Endodermal cell (in vitro differentiated cells): ENCODE measurements at regions not wholly inside any gene's neighbourhood (a gene's known extent, or its start where the extent isn't known, plus 50 kb on each side); places are given as distances from the start of the nearest gene placed in this dataset.

Source experiments
- DNase-seq: peaks from one replicate; pipeline ENCODE4 v3.0.0-alpha.2; 2017
- H3K27ac ChIP-seq: 2 replicates; pipeline ENCODE4 v1.5.1; 2013; ENCODE audit warnings: mild to moderate bottlenecking, low read depth, low read length, moderate library complexity
- H3K27me3 ChIP-seq: 2 replicates; pipeline ENCODE4 v1.6.1; 2013; ENCODE audit warnings: mild to moderate bottlenecking, low read length, moderate library complexity; ENCODE audit not compliant: insufficient read depth, control insufficient read depth, poor library complexity, severe bottlenecking
- H3K36me3 ChIP-seq: 2 replicates; pipeline ENCODE4 v1.7.0; 2013; ENCODE audit warnings: mild to moderate bottlenecking, low read length, moderate library complexity; ENCODE audit not compliant: control insufficient read depth, insufficient read depth
- H3K4me1 ChIP-seq: one replicate; pipeline ENCODE4 v1.7.0; 2013; ENCODE audit warnings: low read length; ENCODE audit not compliant: control insufficient read depth, insufficient read depth
- H3K4me3 ChIP-seq: 2 replicates; pipeline ENCODE4 v1.5.1; 2013; ENCODE audit warnings: mild to moderate bottlenecking, low read length, moderate library complexity
- H3K9ac ChIP-seq: 2 replicates; pipeline ENCODE4 v1.6.1; 2013; ENCODE audit warnings: mild to moderate bottlenecking, low read length, moderate library complexity; ENCODE audit not compliant: poor library complexity, severe bottlenecking; ENCODE audit errors: extremely low read depth
- H3K9me3 ChIP-seq: 2 replicates; pipeline ENCODE4 v1.6.1; 2013; ENCODE audit warnings: mild to moderate bottlenecking, low read length, moderate library complexity; ENCODE audit not compliant: control insufficient read depth
- H3K27ac Mint-ChIP-seq: 2 replicates; pipeline ENCODE4 v1.8.0; 2020; ENCODE audit warnings: mixed read lengths
- H3K27me3 Mint-ChIP-seq: 2 replicates; pipeline ENCODE4 v1.8.0; 2021; ENCODE audit warnings: mild to moderate bottlenecking, mixed read lengths; ENCODE audit not compliant: insufficient read depth
- H3K36me3 Mint-ChIP-seq: 2 replicates; pipeline ENCODE4 v1.8.0; 2020; ENCODE audit warnings: low read depth, mixed read lengths
- H3K4me1 Mint-ChIP-seq: 2 replicates; pipeline ENCODE4 v1.8.0; 2020; ENCODE audit warnings: mixed read lengths
- H3K4me3 Mint-ChIP-seq: 2 replicates; pipeline ENCODE4 v1.8.0; 2020; ENCODE audit warnings: mild to moderate bottlenecking, moderate library complexity, mixed read lengths
- H3K9me3 Mint-ChIP-seq: 2 replicates; pipeline ENCODE4 v1.8.0; 2020; ENCODE audit warnings: mild to moderate bottlenecking, mixed read lengths
- CTCF ChIP-seq: fragments of 200-600 bp; sonication (generic); conservative IDR thresholded peaks from 2 replicates; pipeline ENCODE4 v1.5.0; 2021; ENCODE audit warnings: antibody characterized with exemption, mild to moderate bottlenecking
- WGBS, 2 experiments: methylation state at CpG; one replicate each; pipeline versions ENCODE4 v1.1.5 to v1.1.7; 2013; ENCODE audit warnings: missing lambda C conversion rate in 2 of 2, mixed read lengths in 1 of 2; ENCODE audit not compliant: insufficient coverage in 1 of 2, insufficient read length in 1 of 2; 5-methylcytosine and 5-hydroxymethylcytosine counted together

DNA sequence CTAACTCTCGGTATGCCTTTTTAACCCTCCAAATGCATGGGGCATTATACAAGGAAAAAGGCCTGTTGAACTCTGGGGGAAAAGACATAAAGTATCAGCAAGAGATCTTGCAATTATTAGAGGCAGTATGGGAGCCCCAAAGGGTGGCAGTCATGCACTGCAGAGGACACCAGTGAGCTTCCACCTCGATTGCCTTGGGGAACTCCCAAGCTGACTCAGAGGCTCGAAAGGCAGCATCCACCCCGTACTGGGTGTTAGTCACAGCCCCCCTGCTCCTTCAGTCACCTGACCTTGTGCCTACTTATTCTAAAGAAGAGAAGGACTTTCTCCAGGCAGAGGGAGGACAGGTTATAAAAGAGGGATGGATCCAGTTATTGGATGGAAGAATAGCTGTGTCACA, 781.4 kb upstream of the TMEM132C start:
- Histone ChIP-seq H3K4me3 (no peak overlapping the region), H3K4me1 (no peaks in the 10 kb centered on the region), H3K27me3 (no peaks in the 10 kb centered on the region), H3K27ac (no peak overlapping the region), H3K9ac (no peak overlapping the region), H3K36me3 (no peaks in the 10 kb centered on the region), H3K9me3 (peaks cover 9% of the 10 kb centered on the region)
- Mint-ChIP-seq H3K27me3 (no peaks in the 10 kb centered on the region), H3K9me3 (peaks cover 23% of the 10 kb centered on the region), H3K4me3 (no peak overlapping the region), H3K27ac (no peak overlapping the region), H3K4me1 (peaks cover 8% of the 10 kb centered on the region), H3K36me3 (no peaks in the 10 kb centered on the region)
- peak; percentile 38 for TF ChIP-seq CTCF
- WGBS, 2 experiments, result 70 to 74% methylated on average over 2 to 4 of the region's 4 CpGs
- peak; percentile 63 for DNase-seq

DNA sequence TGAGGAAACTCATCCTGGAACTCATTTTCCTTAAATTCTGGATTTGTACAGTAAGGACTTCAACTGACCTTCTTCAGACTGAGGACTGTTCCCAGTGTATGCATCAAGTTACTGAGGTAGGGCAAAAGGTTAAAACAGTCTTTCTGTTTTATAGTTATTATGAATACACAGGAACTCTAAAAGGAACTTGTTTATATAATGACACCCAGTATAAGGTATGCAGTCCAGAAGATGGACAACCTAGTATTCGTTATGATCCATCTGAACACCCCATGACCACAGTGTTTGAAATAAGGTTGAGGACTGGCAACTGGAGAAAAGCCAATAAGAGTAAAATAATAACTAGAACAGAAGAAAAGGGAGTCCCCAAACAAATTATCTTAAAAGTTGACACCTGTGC, 779.9 kb upstream of the TMEM132C start:
- Mint-ChIP-seq H3K27me3 (peaks cover 2% of the 10 kb centered on the region), H3K4me1 (peaks cover 11% of the 10 kb centered on the region), H3K9me3 (peaks cover 11% of the 10 kb centered on the region), H3K27ac (no peak overlapping the region), H3K4me3 (no peak overlapping the region), H3K36me3 (no peaks in the 10 kb centered on the region)
- Histone ChIP-seq H3K4me1 (no peaks in the 10 kb centered on the region), H3K9me3 (no peaks in the 10 kb centered on the region), H3K36me3 (no peaks in the 10 kb centered on the region), H3K4me3 (no peak overlapping the region), H3K27ac (no peak overlapping the region), H3K27me3 (no peaks in the 10 kb centered on the region), H3K9ac (no peak overlapping the region)
- no peak for DNase-seq
- no peak for TF ChIP-seq CTCF
- WGBS, 2 experiments, result 100% methylated on average over 1 of the region's 1 CpG

DNA sequence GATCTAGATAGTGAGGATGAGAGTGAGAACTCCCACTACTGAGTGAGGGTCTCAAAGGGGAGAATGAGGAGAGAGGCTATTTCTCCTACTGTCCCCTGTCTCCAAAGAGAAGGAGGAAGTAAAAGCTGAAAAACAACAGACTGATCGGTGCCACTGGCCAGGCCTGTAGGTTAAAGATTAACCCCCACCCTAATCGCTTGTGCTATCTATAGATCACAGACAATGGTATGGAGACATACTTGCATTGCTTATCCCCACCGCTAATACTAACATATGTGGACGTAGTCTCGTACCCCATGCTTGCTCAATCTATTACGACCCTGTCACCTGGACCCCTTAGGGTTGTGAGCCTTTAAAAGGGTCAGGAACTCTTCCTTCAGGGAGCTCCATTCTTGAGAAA, 777.9 kb upstream of the TMEM132C start:
- DNase-seq, result no peak
- Mint-ChIP-seq H3K27ac (peak overlapping the region; percentile 89), H3K9me3 (peaks cover 5% of the 10 kb centered on the region), H3K36me3 (no peaks in the 10 kb centered on the region), H3K27me3 (peaks cover 2% of the 10 kb centered on the region), H3K4me1 (peaks cover 12% of the 10 kb centered on the region), H3K4me3 (no peak overlapping the region)
- Histone ChIP-seq H3K4me1 (no peaks in the 10 kb centered on the region), H3K9ac (no peak overlapping the region), H3K36me3 (no peaks in the 10 kb centered on the region), H3K27me3 (no peaks in the 10 kb centered on the region), H3K9me3 (peaks cover 7% of the 10 kb centered on the region), H3K4me3 (no peak overlapping the region), H3K27ac (no peak overlapping the region)
- WGBS, 2 experiments, result 83 to 85% methylated on average over 5 to 6 of the region's 6 CpGs
- no peak for TF ChIP-seq CTCF
